HG03159 (cell line): ENCODE measurements at regions not wholly inside any gene's neighbourhood (a gene's known extent, or its start where the extent isn't known, plus 50 kb on each side); places are given as distances from the start of the nearest gene placed in this dataset.
"Not testable (repeated sequence)": the region's sequence is repeated elsewhere in the genome, so short reads cannot be mapped to it uniquely, and the experiment has no call there.

Experiments used
- ATAC-seq: cut with Tn5 transposase; IDR thresholded peaks from one replicate; pipeline ENCODE4 v1.9.1; 2021; ENCODE audit warnings: mild to moderate bottlenecking, moderate library complexity; ENCODE audit not compliant: unreplicated experiment

- ATAC-seq: no peak
Observed at GRCh38 chr3:22856811-22857210, 346.3 kb upstream of the UBE2E2 start.

GRCh38 chr3:22858486-22858885, 344.6 kb upstream of the UBE2E2 start:
- no peak for ATAC-seq

GRCh38 chr3:22859618-22860017, 343.5 kb upstream of the UBE2E2 start:
- ATAC-seq: no peak

- no peak for ATAC-seq
Observed at GRCh38 chr3:22861426-22861825, 341.7 kb upstream of the UBE2E2 start.

GRCh38 chr3:22862111-22862510, 341.0 kb upstream of the UBE2E2 start:
- no peak for ATAC-seq

- not testable (repeated sequence) for ATAC-seq
Observed at GRCh38 chr3:22882834-22883233, 320.3 kb upstream of the UBE2E2 start.

- no peak for ATAC-seq
Observed at GRCh38 chr3:22885039-22885438, 318.1 kb upstream of the UBE2E2 start.

- ATAC-seq: no peak
Observed at GRCh38 chr3:22885574-22886341, 317.4 kb upstream of the UBE2E2 start.

GRCh38 chr3:22886439-22887068, 316.6 kb upstream of the UBE2E2 start:
- ATAC-seq: no peak

- ATAC-seq: peak; percentile 67
Observed at GRCh38 chr3:22887664-22888291, 315.3 kb upstream of the UBE2E2 start.

- ATAC-seq: no peak
Observed at GRCh38 chr3:22893101-22893500, 310.0 kb upstream of the UBE2E2 start.

GRCh38 chr3:22893644-22894325, 309.3 kb upstream of the UBE2E2 start:
- ATAC-seq: no peak

GRCh38 chr3:22894865-22895264, 308.3 kb upstream of the UBE2E2 start:
- ATAC-seq: no peak

GRCh38 chr3:22895671-22896070, 307.5 kb upstream of the UBE2E2 start:
- ATAC-seq: no peak

GRCh38 chr3:22898558-22898957, 304.6 kb upstream of the UBE2E2 start:
- ATAC-seq: no peak

- no peak for ATAC-seq
Observed at GRCh38 chr3:22899441-22899840, 303.7 kb upstream of the UBE2E2 start.

GRCh38 chr3:22900296-22900695, 302.8 kb upstream of the UBE2E2 start:
- ATAC-seq: no peak

- ATAC-seq: no peak
Observed at GRCh38 chr3:22901684-22902083, 301.4 kb upstream of the UBE2E2 start.

- no peak for ATAC-seq
Observed at GRCh38 chr3:22907161-22907780, 295.9 kb upstream of the UBE2E2 start.

- ATAC-seq: no peak
Observed at GRCh38 chr3:22907796-22908195, 295.3 kb upstream of the UBE2E2 start.

GRCh38 chr3:22908989-22909507, 294.1 kb upstream of the UBE2E2 start:
- ATAC-seq: no peak
